Uterus (tissue), 2 donors: ENCODE measurements at regions not wholly inside any gene's neighbourhood (a gene's known extent, or its start where the extent isn't known, plus 50 kb on each side); places are given as distances from the start of the nearest gene placed in this dataset.

Source experiments
- POLR2A ChIP-seq, 2 donors: fragments of 450-650 bp; IDR thresholded peaks; one replicate each; pipeline ENCODE4 v1.6.1; 2016; ENCODE audit warnings: antibody characterized with exemption in 2 of 2, mild to moderate bottlenecking in 1 of 2, moderate library complexity in 1 of 2
- TF ChIP-seq, protein P1 (sequence below), 4 experiments: fragments of 200-600 bp in 2 of 4; fragments of 450-650 bp in 2 of 4; sonication (generic) in 2 of 4; IDR thresholded peaks; one replicate each; pipeline ENCODE4 v1.5.1; 2016 to 2019; ENCODE audit warnings: antibody characterized with exemption in 4 of 4, mild to moderate bottlenecking in 2 of 4, moderate library complexity in 1 of 4

DNA sequence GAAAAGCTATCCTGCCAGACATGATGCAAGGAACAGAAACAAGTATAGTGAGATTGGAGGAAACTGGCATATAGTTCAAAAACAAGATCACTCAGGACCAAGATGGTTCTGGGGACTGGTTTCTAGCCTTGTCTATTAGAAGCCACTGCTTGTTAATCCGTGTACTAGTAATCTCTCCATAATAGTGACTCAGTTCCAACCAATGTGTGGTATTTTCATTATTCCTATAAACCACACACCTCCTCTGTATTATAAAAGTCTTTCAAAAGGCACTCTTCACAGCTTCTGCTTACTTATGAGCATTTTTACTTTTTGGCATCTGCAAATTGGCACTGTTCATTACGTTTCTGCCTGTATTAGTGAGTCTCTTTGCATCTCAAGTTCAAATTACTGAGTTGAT lies 140.3 kb downstream of the SLC6A15 start:
- TF ChIP-seq POLR2A (IDR thresholded peaks at IDR 0.05), result no peak
- TF ChIP-seq, protein P1, sequence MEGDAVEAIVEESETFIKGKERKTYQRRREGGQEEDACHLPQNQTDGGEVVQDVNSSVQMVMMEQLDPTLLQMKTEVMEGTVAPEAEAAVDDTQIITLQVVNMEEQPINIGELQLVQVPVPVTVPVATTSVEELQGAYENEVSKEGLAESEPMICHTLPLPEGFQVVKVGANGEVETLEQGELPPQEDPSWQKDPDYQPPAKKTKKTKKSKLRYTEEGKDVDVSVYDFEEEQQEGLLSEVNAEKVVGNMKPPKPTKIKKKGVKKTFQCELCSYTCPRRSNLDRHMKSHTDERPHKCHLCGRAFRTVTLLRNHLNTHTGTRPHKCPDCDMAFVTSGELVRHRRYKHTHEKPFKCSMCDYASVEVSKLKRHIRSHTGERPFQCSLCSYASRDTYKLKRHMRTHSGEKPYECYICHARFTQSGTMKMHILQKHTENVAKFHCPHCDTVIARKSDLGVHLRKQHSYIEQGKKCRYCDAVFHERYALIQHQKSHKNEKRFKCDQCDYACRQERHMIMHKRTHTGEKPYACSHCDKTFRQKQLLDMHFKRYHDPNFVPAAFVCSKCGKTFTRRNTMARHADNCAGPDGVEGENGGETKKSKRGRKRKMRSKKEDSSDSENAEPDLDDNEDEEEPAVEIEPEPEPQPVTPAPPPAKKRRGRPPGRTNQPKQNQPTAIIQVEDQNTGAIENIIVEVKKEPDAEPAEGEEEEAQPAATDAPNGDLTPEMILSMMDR (IDR thresholded peaks at IDR 0.05), result no peak
